ENCODE measurements at regions not wholly inside any gene's neighbourhood (a gene's known extent, or its start where the extent isn't known, plus 50 kb on each side); places are given as distances from the start of the nearest gene placed in this dataset.
"Not testable (repeated sequence)": the region's sequence is repeated elsewhere in the genome, so short reads cannot be mapped to it uniquely, and the experiment has no call there.

GRCh38 chr3:178140531-178141304 is 395.5 kb upstream of the KCNMB2 start:
- no peaks in the 10 kb centered on the region for H3K36me3 ChIP-seq
- TF ChIP-seq POLR2A (IDR thresholded peaks at IDR 0.05) (no peak), CTCF (IDR thresholded peaks at IDR 0.05 in 4 of 5, conservative IDR thresholded peaks at IDR 0.05 in 1 of 5) (no peak)
- H3K27ac ChIP-seq = no peak overlapping the region
- no peaks in the 10 kb centered on the region for H3K4me1 ChIP-seq
- in situ Hi-C loops (cut with MboI; ENCODE audit: low sequenced_read_pairs in 4 of 4) = no loop called here
- H3K27me3 ChIP-seq = no peaks in the 10 kb centered on the region
- DNase-seq = no peak
- intact Hi-C loops (cut with DNase I; ENCODE audit: low total_unique reads) = no loop called here
- no peak for ATAC-seq
- H3K9me3 ChIP-seq = no peaks in the 10 kb centered on the region
- no peak overlapping the region for H3K4me3 ChIP-seq

- H3K4me3 ChIP-seq; H3K4me1 ChIP-seq; intact Hi-C loops (cut with DNase I; ENCODE audit: low total_unique reads); in situ Hi-C loops (cut with MboI; ENCODE audit: low sequenced_read_pairs in 4 of 4); DNase-seq; H3K9me3 ChIP-seq; H3K27ac ChIP-seq; H3K27me3 ChIP-seq; ATAC-seq; H3K36me3 ChIP-seq: not testable (repeated sequence)
These were observed 394.9 kb upstream of the KCNMB2 start for GRCh38 chr3:178141305-178141684.

- Histone ChIP-seq H3K4me1 (no peaks in the 10 kb centered on the region), H3K27ac (no peak overlapping the region), H3K9me3 (no peaks in the 10 kb centered on the region), H3K36me3 (no peaks in the 10 kb centered on the region), H3K27me3 (no peaks in the 10 kb centered on the region), H3K4me3 (no peak overlapping the region)
- ATAC-seq (no peak), DNase-seq (no peak)
- TF ChIP-seq POLR2A (IDR thresholded peaks at IDR 0.05) (no peak), CTCF (IDR thresholded peaks at IDR 0.05 in 4 of 5, conservative IDR thresholded peaks at IDR 0.05 in 1 of 5) (no peak)
- in situ Hi-C loops (cut with MboI; ENCODE audit: low sequenced_read_pairs in 4 of 4) = no loop called here
- intact Hi-C loops (cut with DNase I; ENCODE audit: low total_unique reads) = no loop called here
These were observed 389.8 kb upstream of the KCNMB2 start for GRCh38 chr3:178146406-178146831.

DNA sequence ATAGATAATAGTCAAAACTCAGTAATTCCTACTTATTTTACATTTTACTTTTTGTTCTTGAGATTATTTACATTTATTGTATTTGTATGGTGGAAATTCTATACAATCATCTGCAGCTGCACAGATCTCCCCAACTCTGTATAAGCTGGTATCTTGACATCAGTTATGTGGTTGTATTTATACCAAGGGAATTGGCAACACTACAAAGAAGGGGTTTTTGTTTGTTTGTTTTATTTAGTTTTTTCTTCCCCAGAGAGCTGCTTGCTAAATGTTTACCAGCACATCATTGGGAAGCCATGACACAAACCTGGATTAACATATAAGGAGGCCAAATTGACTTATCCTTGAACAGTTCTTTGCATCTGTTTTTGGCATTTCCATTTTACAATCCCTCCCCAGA is 389.2 kb upstream of the KCNMB2 start:
- ATAC-seq = no peak
- TF ChIP-seq CTCF (IDR thresholded peaks at IDR 0.05 in 4 of 5, conservative IDR thresholded peaks at IDR 0.05 in 1 of 5) (no peak), POLR2A (IDR thresholded peaks at IDR 0.05) (no peak)

GRCh38 chr3:178152031-178152806 is 384.0 kb upstream of the KCNMB2 start:
- Histone ChIP-seq H3K4me1 (no peaks in the 10 kb centered on the region), H3K9me3 (no peaks in the 10 kb centered on the region), H3K36me3 (no peaks in the 10 kb centered on the region), H3K4me3 (no peak overlapping the region), H3K27me3 (no peaks in the 10 kb centered on the region), H3K27ac (no peak overlapping the region)
- TF ChIP-seq POLR2A (IDR thresholded peaks at IDR 0.05) (no peak), CTCF (IDR thresholded peaks at IDR 0.05 in 4 of 5, conservative IDR thresholded peaks at IDR 0.05 in 1 of 5) (no peak)
- no peak for ATAC-seq
- intact Hi-C loops (cut with DNase I; ENCODE audit: low total_unique reads) = no loop called here
- in situ Hi-C loops (cut with MboI; ENCODE audit: low sequenced_read_pairs in 4 of 4) = no loop called here
- no peak for DNase-seq

More for the DNA sequence above, 389.2 kb upstream of the KCNMB2 start:
- Histone ChIP-seq H3K4me1 (no peaks in the 10 kb centered on the region), H3K27me3 (no peaks in the 10 kb centered on the region), H3K4me3 (no peak overlapping the region), H3K27ac (no peak overlapping the region), H3K9me3 (no peaks in the 10 kb centered on the region), H3K36me3 (no peaks in the 10 kb centered on the region)
- intact Hi-C loops (cut with DNase I; ENCODE audit: low total_unique reads) = no loop called here
- DNase-seq = no peak
- in situ Hi-C loops (cut with MboI; ENCODE audit: low sequenced_read_pairs in 4 of 4) = no loop called here
